ENCODE measurements at regions not wholly inside any gene's neighbourhood (a gene's known extent, or its start where the extent isn't known, plus 50 kb on each side); places are given as distances from the start of the nearest gene placed in this dataset.

GRCh38 chr1:94609619-94610018, 68.1 kb upstream of the F3 start:
- in situ Hi-C loops (cut with MboI; ENCODE audit: low pct_unique_long_range_greater_than_20kb, low sequenced_read_pairs) = no loop called here
- no peak for DNase-seq

- DNase-seq = no peak
- in situ Hi-C loops (cut with MboI; ENCODE audit: low pct_unique_long_range_greater_than_20kb, low sequenced_read_pairs) = no loop called here
These were observed 67.4 kb upstream of the F3 start for GRCh38 chr1:94608852-94609530.

- in situ Hi-C loops (cut with MboI; ENCODE audit: low pct_unique_long_range_greater_than_20kb, low sequenced_read_pairs) = no loop called here
- DNase-seq = peak; percentile 9
These were observed 66.7 kb upstream of the F3 start for GRCh38 chr1:94608142-94608851.

GRCh38 chr1:94607398-94607797, 65.8 kb upstream of the F3 start:
- no peak for DNase-seq
- in situ Hi-C loops (cut with MboI; ENCODE audit: low pct_unique_long_range_greater_than_20kb, low sequenced_read_pairs) = no loop called here

- DNase-seq = no peak
- in situ Hi-C loops (cut with MboI; ENCODE audit: low pct_unique_long_range_greater_than_20kb, low sequenced_read_pairs) = no loop called here
These were observed 64.9 kb upstream of the F3 start for GRCh38 chr1:94606471-94606870.

GRCh38 chr1:94603663-94604062, 62.1 kb upstream of the F3 start:
- no peak for DNase-seq
- in situ Hi-C loops (cut with MboI; ENCODE audit: low pct_unique_long_range_greater_than_20kb, low sequenced_read_pairs) = no loop called here

GRCh38 chr1:94602802-94603625, 61.5 kb upstream of the F3 start:
- in situ Hi-C loops (cut with MboI; ENCODE audit: low pct_unique_long_range_greater_than_20kb, low sequenced_read_pairs) = no loop called here

GRCh38 chr1:94602316-94602715, 60.8 kb upstream of the F3 start:
- DNase-seq = peak; percentile 72
- in situ Hi-C loops (cut with MboI; ENCODE audit: low pct_unique_long_range_greater_than_20kb, low sequenced_read_pairs) = no loop called here

More at GRCh38 chr1:94602802-94603625, 61.5 kb upstream of the F3 start:
- no peak for DNase-seq

- DNase-seq = no peak
- in situ Hi-C loops (cut with MboI; ENCODE audit: low pct_unique_long_range_greater_than_20kb, low sequenced_read_pairs) = no loop called here
These were observed 59.0 kb upstream of the F3 start for GRCh38 chr1:94600556-94600955.

- DNase-seq = no peak
- in situ Hi-C loops (cut with MboI; ENCODE audit: low pct_unique_long_range_greater_than_20kb, low sequenced_read_pairs) = no loop called here
These were observed 57.7 kb upstream of the F3 start for GRCh38 chr1:94599095-94599813.

GRCh38 chr1:94597701-94598100, 56.1 kb upstream of the F3 start:
- in situ Hi-C loops (cut with MboI; ENCODE audit: low pct_unique_long_range_greater_than_20kb, low sequenced_read_pairs) = no loop called here
- DNase-seq = no peak

GRCh38 chr1:94596260-94596659, 54.7 kb upstream of the F3 start:
- no peak for DNase-seq
- in situ Hi-C loops (cut with MboI; ENCODE audit: low pct_unique_long_range_greater_than_20kb, low sequenced_read_pairs) = no loop called here

GRCh38 chr1:94595658-94596057, 54.1 kb upstream of the F3 start:
- no peak for DNase-seq
- in situ Hi-C loops (cut with MboI; ENCODE audit: low pct_unique_long_range_greater_than_20kb, low sequenced_read_pairs) = no loop called here

- in situ Hi-C loops (cut with MboI; ENCODE audit: low pct_unique_long_range_greater_than_20kb, low sequenced_read_pairs) = no loop called here
- no peak for DNase-seq
These were observed 52.1 kb upstream of the F3 start for GRCh38 chr1:94593611-94594010.

GRCh38 chr1:94592571-94592920, 51.0 kb upstream of the F3 start:
- in situ Hi-C loops (cut with MboI; ENCODE audit: low pct_unique_long_range_greater_than_20kb, low sequenced_read_pairs) = no loop called here

GRCh38 chr1:94591823-94592570, 50.4 kb upstream of the F3 start:
- no peak for DNase-seq
- in situ Hi-C loops (cut with MboI; ENCODE audit: low pct_unique_long_range_greater_than_20kb, low sequenced_read_pairs) = no loop called here

More at GRCh38 chr1:94592571-94592920, 51.0 kb upstream of the F3 start:
- DNase-seq = no peak

Measured in KBM-7 (cell line).